GM23338 (cell line): ENCODE measurements at regions not wholly inside any gene's neighbourhood (a gene's known extent, or its start where the extent isn't known, plus 50 kb on each side); places are given as distances from the start of the nearest gene placed in this dataset.

Experiments used
- ATAC-seq: fragments of 200-7000 bp; cut with Tn5 transposase; 3 replicates; pipeline ENCODE4 v1.9.1; 2020
- DNase-seq: peaks from one replicate; pipeline ENCODE4 v3.0.0-alpha.2; 2015; ENCODE audit warnings: low spot score
- H2AFZ ChIP-seq: fragments of 200-600 bp; sonication (generic); 2 replicates; pipeline ENCODE4 v1.8.0; 2016; ENCODE audit warnings: antibody characterized with exemption, mild to moderate bottlenecking, moderate library complexity
- H3F3A ChIP-seq: fragments of 200-600 bp; sonication (generic); replicated peaks from 2 replicates; pipeline ENCODE4 v1.8.0; 2017; ENCODE audit warnings: antibody characterized with exemption, mixed run types, low read depth
- H3K27ac ChIP-seq: fragments of 200-600 bp; sonication (generic); 2 replicates; pipeline ENCODE4 v1.6.1; 2016; ENCODE audit warnings: low read depth
- H3K27me3 ChIP-seq: fragments of 200-600 bp; sonication (generic); 2 replicates; pipeline ENCODE4 v1.8.0; 2016; ENCODE audit warnings: mild to moderate bottlenecking, mixed run types, moderate library complexity; ENCODE audit not compliant: insufficient read depth
- H3K36me3 ChIP-seq: fragments of 200-600 bp; sonication (generic); 2 replicates; pipeline ENCODE4 v1.8.0; 2016; ENCODE audit warnings: mild to moderate bottlenecking; ENCODE audit not compliant: insufficient read depth
- H3K4me1 ChIP-seq: fragments of 200-600 bp; sonication (generic); 2 replicates; pipeline ENCODE4 v1.8.0; 2016; ENCODE audit warnings: mild to moderate bottlenecking, moderate library complexity; ENCODE audit not compliant: insufficient read depth
- H3K4me2 ChIP-seq: fragments of 200-600 bp; sonication (generic); 2 replicates; pipeline ENCODE4 v1.7.1; 2017; ENCODE audit warnings: mixed run types
- H3K4me3 ChIP-seq: fragments of 200-600 bp; sonication (generic); 2 replicates; pipeline ENCODE4 v1.6.1; 2016; ENCODE audit warnings: mixed run types
- H3K79me2 ChIP-seq: fragments of 200-600 bp; sonication (generic); replicated peaks from 2 replicates; pipeline ENCODE4 v1.8.0; 2017; ENCODE audit warnings: mild to moderate bottlenecking; ENCODE audit not compliant: insufficient read depth
- H3K9me2 ChIP-seq: fragments of 200-600 bp; sonication (generic); 2 replicates; pipeline ENCODE4 v1.8.0; 2017; ENCODE audit not compliant: insufficient read depth
- H4K20me1 ChIP-seq: fragments of 200-600 bp; sonication (generic); replicated peaks from 2 replicates; pipeline ENCODE4 v1.8.0; 2017; ENCODE audit warnings: mild to moderate bottlenecking; ENCODE audit not compliant: insufficient read depth
- H3K27ac Mint-ChIP-seq: 2 replicates; pipeline ENCODE4 v1.8.0; 2020; ENCODE audit warnings: inconsistent platforms, mild to moderate bottlenecking, moderate library complexity, mixed read lengths
- H3K27me3 Mint-ChIP-seq: 3 replicates; pipeline ENCODE4 v1.8.0; 2022; ENCODE audit warnings: low read depth, mild to moderate bottlenecking, moderate library complexity, mixed read lengths, inconsistent platforms; ENCODE audit not compliant: insufficient read depth, poor library complexity
- H3K36me3 Mint-ChIP-seq: 3 replicates; pipeline ENCODE4 v1.8.0; 2021; ENCODE audit warnings: low read depth, mild to moderate bottlenecking, inconsistent platforms, moderate library complexity, mixed read lengths
- H3K4me1 Mint-ChIP-seq: 3 replicates; pipeline ENCODE4 v1.8.0; 2020; ENCODE audit warnings: mild to moderate bottlenecking, inconsistent platforms, mixed read lengths
- H3K4me3 Mint-ChIP-seq: 3 replicates; pipeline ENCODE4 v1.8.0; 2021; ENCODE audit warnings: moderate library complexity, mild to moderate bottlenecking, inconsistent platforms, mixed read lengths
- H3K9me3 Mint-ChIP-seq: 3 replicates; pipeline ENCODE4 v1.8.0; 2020; ENCODE audit warnings: moderate library complexity, mild to moderate bottlenecking, inconsistent platforms, mixed read lengths
- EZH2phosphoT487 ChIP-seq: fragments of 200-600 bp; sonication (generic); IDR thresholded peaks from one replicate; pipeline ENCODE4 v1.8.1; 2018; ENCODE audit warnings: antibody characterized with exemption; ENCODE audit not compliant: unreplicated experiment
- JUNB ChIP-seq: IDR thresholded peaks from one replicate; pipeline ENCODE4 v1.6.1; 2016; ENCODE audit warnings: antibody characterized with exemption; ENCODE audit not compliant: unreplicated experiment
- STAT1 ChIP-seq: IDR thresholded peaks from one replicate; pipeline ENCODE4 v1.6.1; 2016; ENCODE audit warnings: antibody characterized with exemption; ENCODE audit not compliant: unreplicated experiment
- ZNF114 ChIP-seq: fragments of 250-450 bp; sonication (Bioruptor Pico); IDR thresholded peaks from 2 replicates; pipeline ENCODE4 v1.5.0; 2020; ENCODE audit warnings: mild to moderate bottlenecking, moderate library complexity
- TF ChIP-seq, protein P1 (sequence below): IDR thresholded peaks from one replicate; pipeline ENCODE4 v1.6.1; 2018; ENCODE audit warnings: antibody characterized with exemption; ENCODE audit not compliant: unreplicated experiment
- TF ChIP-seq, protein P2 (sequence below): fragments of 250-450 bp; sonication (Bioruptor Pico); IDR thresholded peaks from 2 replicates; pipeline ENCODE4 v1.5.0; 2020; ENCODE audit warnings: mild to moderate bottlenecking, moderate library complexity
- TF ChIP-seq, protein P3 (sequence below), 2 experiments: fragments of 200-600 bp in 1 of 2; sonication (generic) in 1 of 2; conservative IDR thresholded peaks; 2 replicates each; pipeline versions ENCODE4 v1.5.1 to v1.6.1; 2016 to 2017; ENCODE audit warnings: antibody characterized with exemption in 2 of 2, low read depth in 2 of 2, mild to moderate bottlenecking in 2 of 2, moderate library complexity in 1 of 2

DNA sequence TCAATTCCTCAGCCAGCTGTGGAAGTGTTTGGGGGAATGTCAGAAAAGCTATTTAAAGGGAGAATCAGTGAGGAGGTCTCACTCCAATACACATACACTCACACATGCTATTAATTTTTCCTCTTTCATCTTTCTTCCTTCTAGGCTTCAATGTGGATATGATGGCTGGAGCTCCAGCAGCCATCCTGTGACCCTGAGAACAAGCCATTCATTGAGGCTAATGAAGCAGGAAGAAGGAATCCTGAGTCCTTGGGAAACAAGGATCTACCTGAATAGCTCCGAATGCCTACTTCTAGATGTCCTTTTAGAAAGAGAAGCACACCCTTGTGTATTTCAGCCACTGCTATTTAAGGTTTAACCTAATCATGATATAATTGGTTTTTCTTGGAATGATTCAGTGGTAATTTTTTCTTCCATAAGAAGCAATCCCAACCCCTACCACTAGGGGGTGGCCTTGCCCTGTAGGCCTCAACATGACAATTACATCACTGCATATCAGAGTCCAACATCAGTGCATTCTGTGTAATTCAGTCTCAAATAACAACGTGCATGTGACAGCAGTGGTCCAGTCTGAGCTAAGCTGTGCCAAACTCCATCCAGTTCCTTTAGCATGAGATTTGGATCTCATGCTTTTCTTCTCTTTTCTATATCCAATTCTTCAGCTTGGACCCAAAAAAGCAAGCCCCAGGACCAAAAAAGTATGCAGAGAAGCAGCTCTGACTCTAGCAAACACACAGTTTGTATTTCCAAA, 85.3 kb upstream of the ANKRD1 start:
- Mint-ChIP-seq H3K27ac (no peak overlapping the region), H3K4me3 (no peak overlapping the region)
- H2AFZ ChIP-seq, result no peak overlapping the region

More for the DNA sequence above, 85.3 kb upstream of the ANKRD1 start:
- peak; percentile 54 for DNase-seq
- H3K4me1 ChIP-seq, result no peaks in the 10 kb centered on the region
- peaks cover 3% of the 10 kb centered on the region; the same call in 2 of the 3 replicates for H3K4me1 Mint-ChIP-seq
- no peak for TF ChIP-seq EZH2phosphoT487
- TF ChIP-seq, protein P1, sequence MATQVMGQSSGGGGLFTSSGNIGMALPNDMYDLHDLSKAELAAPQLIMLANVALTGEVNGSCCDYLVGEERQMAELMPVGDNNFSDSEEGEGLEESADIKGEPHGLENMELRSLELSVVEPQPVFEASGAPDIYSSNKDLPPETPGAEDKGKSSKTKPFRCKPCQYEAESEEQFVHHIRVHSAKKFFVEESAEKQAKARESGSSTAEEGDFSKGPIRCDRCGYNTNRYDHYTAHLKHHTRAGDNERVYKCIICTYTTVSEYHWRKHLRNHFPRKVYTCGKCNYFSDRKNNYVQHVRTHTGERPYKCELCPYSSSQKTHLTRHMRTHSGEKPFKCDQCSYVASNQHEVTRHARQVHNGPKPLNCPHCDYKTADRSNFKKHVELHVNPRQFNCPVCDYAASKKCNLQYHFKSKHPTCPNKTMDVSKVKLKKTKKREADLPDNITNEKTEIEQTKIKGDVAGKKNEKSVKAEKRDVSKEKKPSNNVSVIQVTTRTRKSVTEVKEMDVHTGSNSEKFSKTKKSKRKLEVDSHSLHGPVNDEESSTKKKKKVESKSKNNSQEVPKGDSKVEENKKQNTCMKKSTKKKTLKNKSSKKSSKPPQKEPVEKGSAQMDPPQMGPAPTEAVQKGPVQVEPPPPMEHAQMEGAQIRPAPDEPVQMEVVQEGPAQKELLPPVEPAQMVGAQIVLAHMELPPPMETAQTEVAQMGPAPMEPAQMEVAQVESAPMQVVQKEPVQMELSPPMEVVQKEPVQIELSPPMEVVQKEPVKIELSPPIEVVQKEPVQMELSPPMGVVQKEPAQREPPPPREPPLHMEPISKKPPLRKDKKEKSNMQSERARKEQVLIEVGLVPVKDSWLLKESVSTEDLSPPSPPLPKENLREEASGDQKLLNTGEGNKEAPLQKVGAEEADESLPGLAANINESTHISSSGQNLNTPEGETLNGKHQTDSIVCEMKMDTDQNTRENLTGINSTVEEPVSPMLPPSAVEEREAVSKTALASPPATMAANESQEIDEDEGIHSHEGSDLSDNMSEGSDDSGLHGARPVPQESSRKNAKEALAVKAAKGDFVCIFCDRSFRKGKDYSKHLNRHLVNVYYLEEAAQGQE, result no peak
- TF ChIP-seq, protein P2, sequence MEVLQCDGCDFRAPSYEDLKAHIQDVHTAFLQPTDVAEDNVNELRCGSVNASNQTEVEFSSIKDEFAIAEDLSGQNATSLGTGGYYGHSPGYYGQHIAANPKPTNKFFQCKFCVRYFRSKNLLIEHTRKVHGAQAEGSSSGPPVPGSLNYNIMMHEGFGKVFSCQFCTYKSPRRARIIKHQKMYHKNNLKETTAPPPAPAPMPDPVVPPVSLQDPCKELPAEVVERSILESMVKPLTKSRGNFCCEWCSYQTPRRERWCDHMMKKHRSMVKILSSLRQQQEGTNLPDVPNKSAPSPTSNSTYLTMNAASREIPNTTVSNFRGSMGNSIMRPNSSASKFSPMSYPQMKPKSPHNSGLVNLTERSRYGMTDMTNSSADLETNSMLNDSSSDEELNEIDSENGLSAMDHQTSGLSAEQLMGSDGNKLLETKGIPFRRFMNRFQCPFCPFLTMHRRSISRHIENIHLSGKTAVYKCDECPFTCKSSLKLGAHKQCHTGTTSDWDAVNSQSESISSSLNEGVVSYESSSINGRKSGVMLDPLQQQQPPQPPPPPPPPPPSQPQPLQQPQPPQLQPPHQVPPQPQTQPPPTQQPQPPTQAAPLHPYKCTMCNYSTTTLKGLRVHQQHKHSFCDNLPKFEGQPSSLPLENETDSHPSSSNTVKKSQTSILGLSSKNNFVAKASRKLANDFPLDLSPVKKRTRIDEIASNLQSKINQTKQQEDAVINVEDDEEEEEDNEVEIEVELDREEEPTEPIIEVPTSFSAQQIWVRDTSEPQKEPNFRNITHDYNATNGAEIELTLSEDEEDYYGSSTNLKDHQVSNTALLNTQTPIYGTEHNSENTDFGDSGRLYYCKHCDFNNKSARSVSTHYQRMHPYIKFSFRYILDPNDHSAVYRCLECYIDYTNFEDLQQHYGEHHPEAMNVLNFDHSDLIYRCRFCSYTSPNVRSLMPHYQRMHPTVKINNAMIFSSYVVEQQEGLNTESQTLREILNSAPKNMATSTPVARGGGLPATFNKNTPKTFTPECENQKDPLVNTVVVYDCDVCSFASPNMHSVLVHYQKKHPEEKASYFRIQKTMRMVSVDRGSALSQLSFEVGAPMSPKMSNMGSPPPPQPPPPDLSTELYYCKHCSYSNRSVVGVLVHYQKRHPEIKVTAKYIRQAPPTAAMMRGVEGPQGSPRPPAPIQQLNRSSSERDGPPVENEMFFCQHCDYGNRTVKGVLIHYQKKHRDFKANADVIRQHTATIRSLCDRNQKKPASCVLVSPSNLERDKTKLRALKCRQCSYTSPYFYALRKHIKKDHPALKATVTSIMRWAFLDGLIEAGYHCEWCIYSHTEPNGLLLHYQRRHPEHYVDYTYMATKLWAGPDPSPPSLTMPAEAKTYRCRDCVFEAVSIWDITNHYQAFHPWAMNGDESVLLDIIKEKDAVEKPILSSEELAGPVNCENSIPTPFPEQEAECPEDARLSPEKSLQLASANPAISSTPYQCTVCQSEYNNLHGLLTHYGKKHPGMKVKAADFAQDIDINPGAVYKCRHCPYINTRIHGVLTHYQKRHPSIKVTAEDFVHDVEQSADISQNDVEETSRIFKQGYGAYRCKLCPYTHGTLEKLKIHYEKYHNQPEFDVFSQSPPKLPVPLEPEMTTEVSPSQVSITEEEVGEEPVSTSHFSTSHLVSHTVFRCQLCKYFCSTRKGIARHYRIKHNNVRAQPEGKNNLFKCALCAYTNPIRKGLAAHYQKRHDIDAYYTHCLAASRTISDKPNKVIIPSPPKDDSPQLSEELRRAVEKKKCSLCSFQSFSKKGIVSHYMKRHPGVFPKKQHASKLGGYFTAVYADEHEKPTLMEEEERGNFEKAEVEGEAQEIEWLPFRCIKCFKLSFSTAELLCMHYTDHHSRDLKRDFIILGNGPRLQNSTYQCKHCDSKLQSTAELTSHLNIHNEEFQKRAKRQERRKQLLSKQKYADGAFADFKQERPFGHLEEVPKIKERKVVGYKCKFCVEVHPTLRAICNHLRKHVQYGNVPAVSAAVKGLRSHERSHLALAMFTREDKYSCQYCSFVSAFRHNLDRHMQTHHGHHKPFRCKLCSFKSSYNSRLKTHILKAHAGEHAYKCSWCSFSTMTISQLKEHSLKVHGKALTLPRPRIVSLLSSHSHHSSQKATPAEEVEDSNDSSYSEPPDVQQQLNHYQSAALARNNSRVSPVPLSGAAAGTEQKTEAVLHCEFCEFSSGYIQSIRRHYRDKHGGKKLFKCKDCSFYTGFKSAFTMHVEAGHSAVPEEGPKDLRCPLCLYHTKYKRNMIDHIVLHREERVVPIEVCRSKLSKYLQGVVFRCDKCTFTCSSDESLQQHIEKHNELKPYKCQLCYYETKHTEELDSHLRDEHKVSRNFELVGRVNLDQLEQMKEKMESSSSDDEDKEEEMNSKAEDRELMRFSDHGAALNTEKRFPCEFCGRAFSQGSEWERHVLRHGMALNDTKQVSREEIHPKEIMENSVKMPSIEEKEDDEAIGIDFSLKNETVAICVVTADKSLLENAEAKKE (CRISPR knock-in tag), result no peak
- no peak for TF ChIP-seq JUNB
- TF ChIP-seq, protein P3, sequence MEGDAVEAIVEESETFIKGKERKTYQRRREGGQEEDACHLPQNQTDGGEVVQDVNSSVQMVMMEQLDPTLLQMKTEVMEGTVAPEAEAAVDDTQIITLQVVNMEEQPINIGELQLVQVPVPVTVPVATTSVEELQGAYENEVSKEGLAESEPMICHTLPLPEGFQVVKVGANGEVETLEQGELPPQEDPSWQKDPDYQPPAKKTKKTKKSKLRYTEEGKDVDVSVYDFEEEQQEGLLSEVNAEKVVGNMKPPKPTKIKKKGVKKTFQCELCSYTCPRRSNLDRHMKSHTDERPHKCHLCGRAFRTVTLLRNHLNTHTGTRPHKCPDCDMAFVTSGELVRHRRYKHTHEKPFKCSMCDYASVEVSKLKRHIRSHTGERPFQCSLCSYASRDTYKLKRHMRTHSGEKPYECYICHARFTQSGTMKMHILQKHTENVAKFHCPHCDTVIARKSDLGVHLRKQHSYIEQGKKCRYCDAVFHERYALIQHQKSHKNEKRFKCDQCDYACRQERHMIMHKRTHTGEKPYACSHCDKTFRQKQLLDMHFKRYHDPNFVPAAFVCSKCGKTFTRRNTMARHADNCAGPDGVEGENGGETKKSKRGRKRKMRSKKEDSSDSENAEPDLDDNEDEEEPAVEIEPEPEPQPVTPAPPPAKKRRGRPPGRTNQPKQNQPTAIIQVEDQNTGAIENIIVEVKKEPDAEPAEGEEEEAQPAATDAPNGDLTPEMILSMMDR (conservative IDR thresholded peaks at IDR 0.05; ENCODE audit: low read depth in 2 of 2), result peak; percentile 91 to 99
- TF ChIP-seq STAT1, result no peak
- no peak for TF ChIP-seq ZNF114 (CRISPR knock-in tag)
- no peaks in the 10 kb centered on the region for H4K20me1 ChIP-seq
- H3K9me2 ChIP-seq, result no peaks in the 10 kb centered on the region
- no peaks in the 10 kb centered on the region for H3K9me3 Mint-ChIP-seq
- no peaks in the 10 kb centered on the region for H3K27me3 Mint-ChIP-seq
- no peaks in the 10 kb centered on the region for H3K27me3 ChIP-seq
- H3K4me2 ChIP-seq, result no peak overlapping the region
- no peak overlapping the region for H3K4me3 ChIP-seq
- H3K79me2 ChIP-seq, result no peaks in the 10 kb centered on the region
- H3K27ac ChIP-seq, result no peak overlapping the region
- no peaks in the 10 kb centered on the region for H3K36me3 ChIP-seq
- ATAC-seq, result peak; percentile 34; the same call in 1 of the 3 replicates
- no peaks in the 10 kb centered on the region for H3K36me3 Mint-ChIP-seq
- no peaks in the 10 kb centered on the region for H3F3A ChIP-seq
